ENCODE measurements at regions not wholly inside any gene's neighbourhood (a gene's known extent, or its start where the extent isn't known, plus 50 kb on each side); places are given as distances from the start of the nearest gene placed in this dataset.

DNA sequence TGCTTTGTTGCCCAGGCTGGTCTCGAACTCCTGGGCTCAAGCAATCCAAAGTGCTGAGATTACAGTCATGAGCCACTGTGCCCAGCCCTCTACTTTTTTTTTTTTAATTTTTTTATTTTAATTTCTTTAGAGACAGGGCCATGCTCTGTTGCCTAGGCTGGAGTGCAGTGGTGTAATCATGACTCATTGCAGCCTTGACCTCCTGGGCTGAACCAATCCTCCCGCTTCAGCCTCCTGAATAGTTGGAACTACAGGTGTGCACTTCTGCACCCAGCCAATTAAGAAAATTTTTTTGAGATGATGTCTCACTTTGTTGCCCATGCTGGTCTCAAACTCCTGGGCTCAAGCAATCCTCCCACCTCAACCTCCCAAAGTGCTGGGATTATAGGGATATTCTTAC lies 528.6 kb downstream of the GATA3 start:
- no peak overlapping the region for H3K4me3 ChIP-seq (ENCODE audit: low read depth, low read length)
- TF ChIP-seq, protein P1, sequence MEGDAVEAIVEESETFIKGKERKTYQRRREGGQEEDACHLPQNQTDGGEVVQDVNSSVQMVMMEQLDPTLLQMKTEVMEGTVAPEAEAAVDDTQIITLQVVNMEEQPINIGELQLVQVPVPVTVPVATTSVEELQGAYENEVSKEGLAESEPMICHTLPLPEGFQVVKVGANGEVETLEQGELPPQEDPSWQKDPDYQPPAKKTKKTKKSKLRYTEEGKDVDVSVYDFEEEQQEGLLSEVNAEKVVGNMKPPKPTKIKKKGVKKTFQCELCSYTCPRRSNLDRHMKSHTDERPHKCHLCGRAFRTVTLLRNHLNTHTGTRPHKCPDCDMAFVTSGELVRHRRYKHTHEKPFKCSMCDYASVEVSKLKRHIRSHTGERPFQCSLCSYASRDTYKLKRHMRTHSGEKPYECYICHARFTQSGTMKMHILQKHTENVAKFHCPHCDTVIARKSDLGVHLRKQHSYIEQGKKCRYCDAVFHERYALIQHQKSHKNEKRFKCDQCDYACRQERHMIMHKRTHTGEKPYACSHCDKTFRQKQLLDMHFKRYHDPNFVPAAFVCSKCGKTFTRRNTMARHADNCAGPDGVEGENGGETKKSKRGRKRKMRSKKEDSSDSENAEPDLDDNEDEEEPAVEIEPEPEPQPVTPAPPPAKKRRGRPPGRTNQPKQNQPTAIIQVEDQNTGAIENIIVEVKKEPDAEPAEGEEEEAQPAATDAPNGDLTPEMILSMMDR (conservative IDR thresholded peaks at IDR 0.05; ENCODE audit: low read depth, low read length), result no peak
- no peak for DNase-seq (ENCODE audit: low read depth)

- TF ChIP-seq, protein P1 (conservative IDR thresholded peaks at IDR 0.05; ENCODE audit: low read depth, low read length), result no peak
- no peak for DNase-seq (ENCODE audit: low read depth)
- H3K4me3 ChIP-seq (ENCODE audit: low read depth, low read length), result no peak overlapping the region
Measured at GRCh38 chr10:8584666-8585065, 530.2 kb downstream of the GATA3 start.

DNA sequence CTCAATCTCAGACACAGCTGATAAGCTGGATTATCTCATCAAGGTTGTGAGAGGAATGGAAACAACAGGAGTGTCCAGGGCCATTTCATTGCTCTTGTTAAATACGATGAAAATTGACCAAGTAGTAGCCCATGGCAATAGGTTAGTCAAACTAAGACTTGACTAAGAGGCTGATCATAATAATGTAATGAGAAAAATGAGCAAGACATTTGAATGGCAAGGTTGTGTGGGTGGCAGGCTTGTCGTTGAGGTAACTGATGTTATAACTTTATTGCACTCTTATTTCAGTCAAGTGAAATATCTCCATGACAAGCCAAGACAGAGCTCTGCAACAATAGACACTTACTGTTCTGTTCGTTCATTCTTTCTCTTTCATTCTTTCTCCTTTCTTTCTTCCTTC lies 532.0 kb downstream of the GATA3 start:
- no peak overlapping the region for H3K4me3 ChIP-seq (ENCODE audit: low read depth, low read length)
- DNase-seq (ENCODE audit: low read depth), result no peak
- TF ChIP-seq, protein P1 (conservative IDR thresholded peaks at IDR 0.05; ENCODE audit: low read depth, low read length), result no peak

- TF ChIP-seq, protein P1 (conservative IDR thresholded peaks at IDR 0.05; ENCODE audit: low read depth, low read length), result no peak
- no peak overlapping the region for H3K4me3 ChIP-seq (ENCODE audit: low read depth, low read length)
- no peak for DNase-seq (ENCODE audit: low read depth)
Measured at GRCh38 chr10:8588135-8588534, 533.6 kb downstream of the GATA3 start.

- DNase-seq (ENCODE audit: low read depth), result no peak
Measured at GRCh38 chr10:8590518-8590917, 536.0 kb downstream of the GATA3 start.

GRCh38 chr10:8591640-8592039 lies 537.2 kb downstream of the GATA3 start:
- TF ChIP-seq, protein P1 (conservative IDR thresholded peaks at IDR 0.05; ENCODE audit: low read depth, low read length), result no peak
- H3K4me3 ChIP-seq (ENCODE audit: low read depth, low read length), result no peak overlapping the region

More at GRCh38 chr10:8590518-8590917, 536.0 kb downstream of the GATA3 start:
- no peak overlapping the region for H3K4me3 ChIP-seq (ENCODE audit: low read depth, low read length)
- TF ChIP-seq, protein P1 (conservative IDR thresholded peaks at IDR 0.05; ENCODE audit: low read depth, low read length), result no peak

DNA sequence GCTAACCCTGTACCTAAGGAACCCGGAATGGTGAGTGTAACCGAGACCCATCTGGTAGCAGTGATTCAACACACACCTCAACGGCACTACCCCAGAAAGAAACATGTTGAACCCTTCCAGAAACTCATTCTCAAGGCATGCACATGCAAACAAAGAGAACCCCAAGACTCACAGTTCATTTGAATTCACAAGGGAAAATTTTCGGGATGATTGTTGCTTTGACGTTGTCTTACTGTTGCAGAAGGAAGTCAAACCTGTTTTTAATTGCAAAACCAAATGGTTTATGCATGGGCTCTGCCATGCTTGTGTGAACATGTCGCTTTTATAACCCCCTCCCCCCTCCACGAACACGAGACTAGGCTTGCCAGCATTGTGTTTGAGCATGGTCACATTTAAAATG lies 539.7 kb downstream of the GATA3 start:
- H3K4me3 ChIP-seq (ENCODE audit: low read depth, low read length), result no peak overlapping the region
- DNase-seq (ENCODE audit: low read depth), result no peak
- TF ChIP-seq, protein P1 (conservative IDR thresholded peaks at IDR 0.05; ENCODE audit: low read depth, low read length), result no peak

More at GRCh38 chr10:8591640-8592039, 537.2 kb downstream of the GATA3 start:
- DNase-seq (ENCODE audit: low read depth), result no peak

Measured in choroid plexus epithelial cell (primary cell).